ENCODE measurements at regions not wholly inside any gene's neighbourhood (a gene's known extent, or its start where the extent isn't known, plus 50 kb on each side); places are given as distances from the start of the nearest gene placed in this dataset.
A peak's percentile ranks its signal among the peaks of the same experiment; 100 is the strongest.

DNA sequence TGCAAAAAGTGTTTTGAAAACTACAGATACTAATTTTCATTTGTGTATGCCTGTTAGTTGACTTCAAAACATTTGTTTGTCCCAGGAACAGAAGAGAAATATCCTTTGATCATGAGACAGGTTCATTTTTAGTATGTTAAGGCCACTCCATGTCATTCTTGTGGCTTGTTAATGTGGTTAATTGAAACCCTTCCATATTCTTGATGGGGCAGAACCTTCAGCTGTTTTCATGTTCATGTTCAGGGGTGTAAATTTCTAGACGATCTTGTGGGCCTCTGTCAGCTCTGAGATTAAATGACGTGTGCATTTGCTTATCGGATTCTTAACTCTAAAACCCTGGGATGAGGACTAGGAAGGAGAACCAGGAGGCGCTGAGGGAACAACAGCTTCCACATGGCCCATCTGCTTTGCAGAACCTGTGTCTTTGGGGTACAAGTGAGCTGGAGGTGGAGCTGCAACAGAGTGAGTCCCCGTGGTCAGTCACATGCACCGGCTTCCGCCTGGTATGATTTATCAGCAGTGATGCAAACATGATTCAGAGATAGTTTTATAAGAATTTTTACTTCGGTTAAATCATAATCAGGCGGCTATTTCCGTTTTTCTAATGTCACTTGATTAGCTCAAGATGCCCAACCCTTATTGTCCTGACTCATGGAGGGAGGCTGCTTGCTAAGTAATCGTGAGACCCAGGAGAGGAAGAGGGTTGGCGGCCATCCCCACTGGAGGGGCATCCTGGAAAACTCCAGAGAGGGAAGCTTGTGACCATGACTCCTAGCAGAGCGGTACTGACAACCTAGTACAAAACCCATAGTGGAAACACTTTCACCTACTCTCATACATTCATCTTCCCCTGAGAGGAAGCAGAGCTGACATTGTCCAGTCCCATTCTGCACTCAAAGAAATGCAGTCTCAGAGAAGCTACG lies 138.4 kb downstream of the C9orf152 start:
- Histone ChIP-seq H2BK15ac (ENCODE audit: low read depth, low read length) (peak overlapping the region; percentile 78; the same call in 2 of the 3 replicates), H3K4me2 (ENCODE audit: low read depth, low read length) (peak overlapping the region; percentile 51), H3K23ac (ENCODE audit: low read depth, low read length) (peak overlapping the region; percentile 83), H3K4me1 (ENCODE audit: control insufficient read depth, insufficient read depth, low read length) (peaks cover 32% of the 10 kb centered on the region), H3K9me3 (ENCODE audit: control insufficient read depth, insufficient read depth, low read length) (no peaks in the 10 kb centered on the region), H3K18ac (ENCODE audit: low read depth, low read length) (peak overlapping the region; percentile 30; the same call in 1 of the 2 replicates), H4K5ac (ENCODE audit: low read depth, low read length) (peak overlapping the region; percentile 33; the same call in 1 of the 2 replicates), H3K56ac (ENCODE audit: extremely low read depth, insufficient read depth, low read length) (0 out of 2 replicates have a peak overlapping the region, but pooled peaks have one; percentile 13), H2BK5ac (ENCODE audit: low read depth, low read length, poor library complexity, severe bottlenecking) (peak overlapping the region; percentile 86), H2AK5ac (ENCODE audit: low read depth, low read length) (peak overlapping the region; percentile 67), H4K8ac (ENCODE audit: low read depth in 2 of 2, low read length in 2 of 2) (peak overlapping the region; percentile 62 to 79), H4K91ac (ENCODE audit: insufficient read depth, low read depth, low read length) (0 out of 2 replicates have a peak overlapping the region, but pooled peaks have one; percentile 25), H3K27ac (ENCODE audit: insufficient read depth, low read length) (peak overlapping the region; percentile 77), H2AK9ac (replicated peaks; ENCODE audit: low read depth, low read length, poor library complexity) (peak overlapping the region; percentile 47), H3K36me3 (ENCODE audit: control insufficient read depth, insufficient read depth, low read length) (peaks cover 13% of the 10 kb centered on the region), H2BK120ac (ENCODE audit: low read depth, low read length) (peak overlapping the region; percentile 40), H3K79me1 (ENCODE audit: low read depth in 1 of 2, low read length in 2 of 2) (peaks cover 12 to 79% of the 10 kb centered on the region in 2 experiments), H3K9me1 (ENCODE audit: insufficient read depth, low read length) (peaks cover 40% of the 10 kb centered on the region), H2BK20ac (ENCODE audit: low read depth, low read length) (peak overlapping the region; percentile 52; the same call in 1 of the 2 replicates), H2AFZ (replicated peaks; ENCODE audit: low read length, poor library complexity) (no peak overlapping the region), H3K4me3 (ENCODE audit: insufficient read depth, low read depth, low read length) (no peak overlapping the region), H3K9ac (ENCODE audit: low read depth, low read length) (peak overlapping the region; percentile 24), H3K27me3 (ENCODE audit: control insufficient read depth, insufficient read depth, low read length) (no peaks in the 10 kb centered on the region), H3K14ac (replicated peaks; ENCODE audit: low read depth, low read length) (peak overlapping the region; percentile 91), H4K20me1 (ENCODE audit: insufficient read depth, low read length) (peaks cover 94% of the 10 kb centered on the region), H3K4ac (ENCODE audit: low read depth, low read length) (peak overlapping the region; percentile 80)
- WGBS, 2 experiments (ENCODE audit: extremely low coverage in 2 of 2, insufficient read length in 1 of 2), result 60% methylated on average over 2 of the region's 14 CpGs; no CpG with 5 or more reads in 1 of the 2 experiments
- intact Hi-C loops (cut with micrococcal nuclease) (no loop called here), dilution Hi-C loops (cut with HindIII; ENCODE audit: low sequenced_read_pairs, unreplicated experiment) (loop anchor here (25.0 kb wide), 1 partner anchor 93 kb away; no protein-coding TSS in a partner anchor), in situ Hi-C loops (cut with MboI; ENCODE audit: low sequenced_read_pairs) (no loop called here)
- BruUV-seq (replicated peaks), result no TSS peak
- ChIA-PET CTCF (interaction anchor here (1.3 kb wide), 1 partner anchor 44 kb away, joined by 3 read pairs; no protein-coding TSS in a partner anchor), POLR2A (ENCODE audit: unreplicated experiment) (interaction anchor here (0.6 kb wide), 1 partner anchor 15 kb away, joined by 4 read pairs; no protein-coding TSS in a partner anchor)
- peak; percentile 83 for TF ChIP-seq CEBPB (IDR thresholded peaks at IDR 0.05; ENCODE audit: low read depth, low read length)
- TF ChIP-seq, protein P1, sequence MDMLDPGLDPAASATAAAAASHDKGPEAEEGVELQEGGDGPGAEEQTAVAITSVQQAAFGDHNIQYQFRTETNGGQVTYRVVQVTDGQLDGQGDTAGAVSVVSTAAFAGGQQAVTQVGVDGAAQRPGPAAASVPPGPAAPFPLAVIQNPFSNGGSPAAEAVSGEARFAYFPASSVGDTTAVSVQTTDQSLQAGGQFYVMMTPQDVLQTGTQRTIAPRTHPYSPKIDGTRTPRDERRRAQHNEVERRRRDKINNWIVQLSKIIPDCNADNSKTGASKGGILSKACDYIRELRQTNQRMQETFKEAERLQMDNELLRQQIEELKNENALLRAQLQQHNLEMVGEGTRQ (IDR thresholded peaks at IDR 0.05; ENCODE audit: low read depth, low read length), result peak; percentile 93
- TF ChIP-seq BHLHE40 (IDR thresholded peaks at IDR 0.05; ENCODE audit: low read depth, low read length), result peak; percentile 84
- TF ChIP-seq RCOR1 (IDR thresholded peaks at IDR 0.05; ENCODE audit: insufficient replicate concordance, low read length), result no peak
- TF ChIP-seq FOS (IDR thresholded peaks at IDR 0.05; ENCODE audit: low read depth, low read length), result peak; percentile 62
- TF ChIP-seq NFE2L2 (IDR thresholded peaks at IDR 0.05; ENCODE audit: low read depth, low read length), result peak; percentile 41; the same call in 1 of the 2 replicates
- TF ChIP-seq MXI1 (IDR thresholded peaks at IDR 0.05; ENCODE audit: borderline replicate concordance, low read depth, low read length), result no peak
- TF ChIP-seq CHD1 (IDR thresholded peaks at IDR 0.05; ENCODE audit: low read depth, low read length), result no peak
- TF ChIP-seq RFX5 (IDR thresholded peaks at IDR 0.05; ENCODE audit: low read depth, low read length), result no peak
- 0 out of 2 replicates have a peak, but pooled peaks have one; percentile 6 for TF ChIP-seq RAD21 (IDR thresholded peaks at IDR 0.05; ENCODE audit: low read length)
- ATAC-seq (ENCODE audit: low read depth) (peak; percentile 64), DNase-seq (peak; percentile 96)

Measured in IMR-90 (cell line).